IgD-negative memory B cell (primary cell): ENCODE measurements at regions not wholly inside any gene's neighbourhood (a gene's known extent, or its start where the extent isn't known, plus 50 kb on each side); places are given as distances from the start of the nearest gene placed in this dataset.

Experiments used
- H3K27ac Mint-ChIP-seq, 3 donors: one replicate each; pipeline ENCODE4 v1.8.0; 2020 to 2022; ENCODE audit warnings: mild to moderate bottlenecking in 3 of 3, mixed read lengths in 3 of 3, moderate library complexity in 1 of 3
- H3K27me3 Mint-ChIP-seq: one replicate; pipeline ENCODE4 v1.8.0; 2021; ENCODE audit warnings: mixed read lengths
- H3K36me3 Mint-ChIP-seq: one replicate; pipeline ENCODE4 v1.8.0; 2020; ENCODE audit warnings: mild to moderate bottlenecking, mixed read lengths
- H3K4me1 Mint-ChIP-seq, 3 donors: one replicate each; pipeline ENCODE4 v1.8.0; 2020 to 2022; ENCODE audit warnings: mixed read lengths in 3 of 3, mild to moderate bottlenecking in 1 of 3
- H3K4me3 Mint-ChIP-seq, 4 donors: one replicate each; pipeline ENCODE4 v1.8.0; 2020 to 2022; ENCODE audit warnings: mild to moderate bottlenecking in 4 of 4, mixed read lengths in 4 of 4, moderate library complexity in 3 of 4
- H3K9me3 Mint-ChIP-seq, 3 donors: one replicate each; pipeline ENCODE4 v1.8.0; 2020 to 2021; ENCODE audit warnings: mixed read lengths in 3 of 3, mild to moderate bottlenecking in 1 of 3

DNA sequence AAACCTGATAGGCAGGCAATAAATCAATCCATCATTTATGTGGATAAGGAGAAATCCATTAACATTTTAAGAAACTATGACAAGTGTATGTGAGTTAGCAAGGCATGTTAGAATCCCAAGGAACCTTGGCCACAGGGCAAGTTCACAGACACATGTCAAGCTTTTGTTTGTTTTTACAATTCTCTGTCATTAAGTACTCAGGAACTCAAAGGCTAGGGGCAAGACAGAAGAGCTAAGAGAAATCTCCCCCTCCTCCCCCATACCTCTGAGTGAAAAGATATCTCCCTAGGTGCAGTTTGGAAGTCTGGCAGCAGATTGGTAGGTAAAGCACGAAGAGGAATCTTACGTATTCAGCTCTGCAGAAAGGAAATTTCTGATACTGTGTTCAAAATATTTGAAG lies 348.1 kb downstream of the IRS1 start:
- H3K9me3 Mint-ChIP-seq = peaks cover 4 to 6% (median 5%) of the 10 kb centered on the region in 3 donors
- no peak overlapping the region for H3K27ac Mint-ChIP-seq
- no peak overlapping the region for H3K4me3 Mint-ChIP-seq
- peaks cover 4% of the 10 kb centered on the region for H3K36me3 Mint-ChIP-seq
- H3K4me1 Mint-ChIP-seq = no peaks in the 10 kb centered on the region
- peaks cover 7% of the 10 kb centered on the region for H3K27me3 Mint-ChIP-seq

- Mint-ChIP-seq H3K4me1 (no peaks in the 10 kb centered on the region), H3K27ac (no peak overlapping the region), H3K4me3 (no peak overlapping the region), H3K36me3 (peaks cover under 1% of the 10 kb centered on the region), H3K27me3 (peaks cover 3% of the 10 kb centered on the region), H3K9me3 (peaks cover 1 to 6% (median 5%) of the 10 kb centered on the region in 3 donors)
Measured at GRCh38 chr2:226450141-226450540, 349.5 kb downstream of the IRS1 start.

GRCh38 chr2:226447338-226448300 lies 352.0 kb downstream of the IRS1 start:
- peaks cover 6% of the 10 kb centered on the region for H3K27me3 Mint-ChIP-seq
- no peaks in the 10 kb centered on the region for H3K4me1 Mint-ChIP-seq
- H3K9me3 Mint-ChIP-seq = peaks cover 0 to 5% (median 4%) of the 10 kb centered on the region in 3 donors
- H3K27ac Mint-ChIP-seq = no peak overlapping the region
- H3K4me3 Mint-ChIP-seq = no peak overlapping the region
- H3K36me3 Mint-ChIP-seq = no peaks in the 10 kb centered on the region

DNA sequence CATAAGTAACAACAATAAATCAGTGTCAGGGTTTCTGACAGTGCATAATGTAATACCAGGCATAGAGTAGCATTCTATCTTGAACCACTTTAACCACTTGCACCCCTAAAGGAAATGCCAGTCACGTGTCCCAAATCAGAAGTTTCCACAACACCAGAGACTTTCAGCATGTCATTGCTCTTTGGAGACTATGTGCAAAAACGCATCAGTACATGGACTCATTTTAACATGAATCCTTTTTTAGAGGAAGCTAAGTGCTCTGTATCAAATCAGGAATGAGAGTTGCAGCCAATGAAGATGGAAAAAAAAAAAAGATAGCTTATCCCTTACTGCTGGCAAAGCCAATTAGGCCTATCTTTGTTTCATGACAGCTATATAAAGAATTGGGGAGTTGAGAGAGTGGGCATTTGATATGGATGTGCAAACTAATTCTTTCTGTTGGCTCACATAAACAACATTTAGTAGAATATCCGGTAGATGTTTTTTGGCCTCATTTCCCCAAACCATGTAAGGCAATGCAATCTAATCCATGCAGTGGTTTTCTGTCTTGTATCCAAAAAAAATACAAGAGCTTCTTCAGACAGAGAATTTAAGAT lies 353.1 kb downstream of the IRS1 start:
- Mint-ChIP-seq H3K27me3 (peaks cover 6% of the 10 kb centered on the region), H3K36me3 (no peaks in the 10 kb centered on the region), H3K4me3 (no peak overlapping the region), H3K27ac (no peak overlapping the region), H3K9me3 (no peaks in the 10 kb centered on the region), H3K4me1 (no peaks in the 10 kb centered on the region)

DNA sequence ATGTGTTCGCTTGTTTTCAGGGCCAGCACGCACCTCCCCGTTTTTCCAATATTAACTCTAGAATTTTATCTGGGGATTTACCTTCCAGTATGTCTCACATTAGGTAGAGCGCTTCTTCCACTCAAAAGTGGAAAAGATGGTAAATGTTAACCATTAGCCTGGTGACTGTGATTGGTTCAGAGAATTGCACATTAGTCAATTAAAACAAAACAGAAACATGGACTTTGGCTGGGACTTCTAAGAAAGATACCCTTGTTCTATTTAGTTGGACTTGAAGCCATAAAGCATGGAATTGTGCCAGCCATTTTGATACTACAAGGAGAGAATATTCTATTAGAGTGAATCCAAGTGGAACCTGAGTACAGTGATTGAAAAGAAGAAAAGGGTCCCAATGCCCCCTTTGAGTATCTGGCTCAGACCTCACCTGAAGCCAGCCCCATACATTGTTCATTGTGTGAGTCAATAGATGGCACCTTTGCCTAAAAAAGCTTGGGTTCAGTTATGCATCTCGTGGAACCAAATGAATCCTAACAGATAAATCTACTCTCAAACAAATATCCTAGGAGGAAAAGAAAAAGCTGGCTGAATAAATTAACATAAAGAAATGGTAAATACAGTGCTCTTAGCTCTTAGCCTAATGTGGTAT lies 354.3 kb downstream of the IRS1 start:
- H3K27ac Mint-ChIP-seq = no peak overlapping the region
- no peaks in the 10 kb centered on the region for H3K9me3 Mint-ChIP-seq
- no peak overlapping the region for H3K4me3 Mint-ChIP-seq
- H3K36me3 Mint-ChIP-seq = no peaks in the 10 kb centered on the region
- peaks cover 8% of the 10 kb centered on the region for H3K27me3 Mint-ChIP-seq
- no peaks in the 10 kb centered on the region for H3K4me1 Mint-ChIP-seq

GRCh38 chr2:226443112-226443511 lies 356.5 kb downstream of the IRS1 start:
- Mint-ChIP-seq H3K27me3 (peaks cover 8% of the 10 kb centered on the region), H3K4me3 (no peak overlapping the region), H3K9me3 (no peaks in the 10 kb centered on the region), H3K27ac (no peak overlapping the region), H3K36me3 (no peaks in the 10 kb centered on the region), H3K4me1 (no peaks in the 10 kb centered on the region)

GRCh38 chr2:226440127-226440918 lies 359.3 kb downstream of the IRS1 start:
- Mint-ChIP-seq H3K4me1 (no peaks in the 10 kb centered on the region), H3K9me3 (peaks cover 0 to 3% (median 0%) of the 10 kb centered on the region in 3 donors), H3K27me3 (peaks cover 8% of the 10 kb centered on the region), H3K36me3 (no peaks in the 10 kb centered on the region), H3K27ac (no peak overlapping the region), H3K4me3 (no peak overlapping the region)

GRCh38 chr2:226439337-226439736 lies 360.3 kb downstream of the IRS1 start:
- Mint-ChIP-seq H3K27ac (no peak overlapping the region), H3K27me3 (peaks cover 6% of the 10 kb centered on the region), H3K9me3 (peaks cover 0 to 6% (median 0%) of the 10 kb centered on the region in 3 donors), H3K36me3 (no peaks in the 10 kb centered on the region), H3K4me3 (no peak overlapping the region), H3K4me1 (no peaks in the 10 kb centered on the region)

- H3K4me3 Mint-ChIP-seq = no peak overlapping the region
- no peaks in the 10 kb centered on the region for H3K4me1 Mint-ChIP-seq
- peaks cover 2% of the 10 kb centered on the region for H3K27me3 Mint-ChIP-seq
- no peaks in the 10 kb centered on the region for H3K36me3 Mint-ChIP-seq
- peaks cover 0 to 6% (median 0%) of the 10 kb centered on the region in 3 donors for H3K9me3 Mint-ChIP-seq
- H3K27ac Mint-ChIP-seq = no peak overlapping the region
Measured at GRCh38 chr2:226435146-226435545, 364.5 kb downstream of the IRS1 start.

- Mint-ChIP-seq H3K4me1 (no peaks in the 10 kb centered on the region), H3K4me3 (no peak overlapping the region), H3K36me3 (no peaks in the 10 kb centered on the region), H3K27ac (no peak overlapping the region), H3K27me3 (peaks cover 2% of the 10 kb centered on the region), H3K9me3 (peaks cover 0 to 6% (median 0%) of the 10 kb centered on the region in 3 donors)
Measured at GRCh38 chr2:226434702-226435101, 364.9 kb downstream of the IRS1 start.

DNA sequence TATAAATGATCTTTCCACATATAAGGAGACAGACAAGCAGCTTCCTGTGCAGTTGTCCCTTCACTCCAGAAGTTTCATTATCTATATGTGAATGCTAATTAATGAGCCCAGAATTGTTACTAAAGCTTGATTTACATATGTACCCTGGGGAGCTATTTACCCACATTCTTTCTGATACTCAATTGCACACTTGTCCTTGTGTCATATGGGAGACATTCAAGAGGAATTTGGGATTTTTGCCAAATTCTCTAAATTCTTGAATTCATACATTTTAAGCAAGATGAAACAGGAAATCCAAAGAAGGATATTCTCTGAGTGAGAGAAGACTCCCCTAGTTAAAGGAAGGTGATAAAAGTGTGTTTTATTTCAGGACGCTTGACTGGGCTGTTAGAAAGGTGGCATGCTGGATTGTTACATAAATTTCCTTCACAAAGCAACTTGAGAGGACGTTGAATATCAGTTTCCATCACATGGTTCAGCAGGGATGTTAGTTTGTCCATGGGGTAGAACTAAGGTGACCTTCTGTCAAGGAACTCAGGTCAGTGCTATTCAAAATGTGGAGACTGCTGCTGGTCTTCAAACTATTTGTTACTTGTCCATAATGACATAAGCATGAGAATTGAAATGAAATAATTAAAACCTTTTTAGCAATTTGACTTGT lies 368.2 kb downstream of the IRS1 start:
- no peaks in the 10 kb centered on the region for H3K36me3 Mint-ChIP-seq
- peaks cover 2% of the 10 kb centered on the region for H3K27me3 Mint-ChIP-seq
- no peak overlapping the region for H3K4me3 Mint-ChIP-seq
- peaks cover 0 to 6% (median 0%) of the 10 kb centered on the region in 3 donors for H3K9me3 Mint-ChIP-seq
- H3K27ac Mint-ChIP-seq = no peak overlapping the region
- no peaks in the 10 kb centered on the region for H3K4me1 Mint-ChIP-seq

GRCh38 chr2:226429476-226429875 lies 370.1 kb downstream of the IRS1 start:
- peaks cover 0 to 1% (median 0%) of the 10 kb centered on the region in 3 donors for H3K9me3 Mint-ChIP-seq
- H3K27me3 Mint-ChIP-seq = peaks cover 2% of the 10 kb centered on the region
- no peak overlapping the region for H3K27ac Mint-ChIP-seq
- H3K36me3 Mint-ChIP-seq = no peaks in the 10 kb centered on the region
- no peak overlapping the region for H3K4me3 Mint-ChIP-seq
- H3K4me1 Mint-ChIP-seq = peaks cover 0 to 3% (median 1%) of the 10 kb centered on the region in 3 donors

DNA sequence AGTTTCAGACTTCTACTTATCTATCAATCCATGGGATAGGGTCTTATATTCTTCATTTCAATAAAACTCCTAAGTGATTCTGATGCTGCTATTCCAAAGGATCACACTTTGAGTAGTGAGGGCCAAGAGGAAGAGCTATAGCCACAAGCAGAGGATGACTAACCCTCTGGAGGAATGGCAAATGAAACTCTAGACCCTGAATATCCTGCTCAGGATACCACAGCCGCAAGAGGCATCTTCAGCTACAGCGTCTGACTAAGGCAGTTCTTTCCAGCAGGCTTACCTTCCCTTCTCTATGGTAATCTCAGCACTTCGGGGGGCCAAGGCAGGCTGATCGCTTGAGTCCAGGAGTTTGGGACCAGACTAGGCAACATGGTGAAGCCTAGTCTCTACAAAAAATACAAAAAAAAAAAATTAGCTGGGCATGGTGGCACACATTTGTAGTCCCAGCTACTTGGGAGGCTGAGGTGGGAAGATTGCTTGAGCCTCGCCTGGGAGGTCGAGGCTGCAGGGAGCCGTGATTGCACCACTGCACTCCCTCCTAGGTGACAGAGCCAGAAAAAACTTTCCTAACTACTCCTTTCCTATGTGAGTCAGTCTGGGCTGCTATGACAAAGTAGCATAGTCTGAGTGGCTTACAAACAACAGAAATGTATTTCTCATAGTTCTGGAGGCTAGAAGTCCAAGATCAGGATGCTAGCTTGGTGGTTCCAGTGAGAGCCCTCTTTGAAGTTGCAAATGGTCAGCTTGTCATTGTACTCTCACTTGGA lies 371.9 kb downstream of the IRS1 start:
- peaks cover 8 to 19% (median 12%) of the 10 kb centered on the region in 3 donors for H3K4me1 Mint-ChIP-seq
- no peak overlapping the region for H3K4me3 Mint-ChIP-seq
- H3K36me3 Mint-ChIP-seq = no peaks in the 10 kb centered on the region
- no peaks in the 10 kb centered on the region for H3K9me3 Mint-ChIP-seq
- no peak overlapping the region for H3K27ac Mint-ChIP-seq
- no peaks in the 10 kb centered on the region for H3K27me3 Mint-ChIP-seq
